AG09319 (cell line): ENCODE measurements at regions not wholly inside any gene's neighbourhood (a gene's known extent, or its start where the extent isn't known, plus 50 kb on each side); places are given as distances from the start of the nearest gene placed in this dataset.

Experiments
- DNase-seq: peaks from one replicate; pipeline ENCODE4 v3.0.0-alpha.2; 2010; ENCODE audit warnings: low read depth; ENCODE audit errors: extremely low read depth
- TF ChIP-seq, protein P1 (sequence below): IDR thresholded peaks from 2 replicates; pipeline ENCODE4 v1.5.1; 2011; ENCODE audit warnings: low read depth, mild to moderate bottlenecking, inconsistent platforms, low read length, moderate library complexity

GRCh38 chr6:154561750-154562149, 51.3 kb upstream of the CNKSR3 start:
- no peak for DNase-seq
- TF ChIP-seq, protein P1, sequence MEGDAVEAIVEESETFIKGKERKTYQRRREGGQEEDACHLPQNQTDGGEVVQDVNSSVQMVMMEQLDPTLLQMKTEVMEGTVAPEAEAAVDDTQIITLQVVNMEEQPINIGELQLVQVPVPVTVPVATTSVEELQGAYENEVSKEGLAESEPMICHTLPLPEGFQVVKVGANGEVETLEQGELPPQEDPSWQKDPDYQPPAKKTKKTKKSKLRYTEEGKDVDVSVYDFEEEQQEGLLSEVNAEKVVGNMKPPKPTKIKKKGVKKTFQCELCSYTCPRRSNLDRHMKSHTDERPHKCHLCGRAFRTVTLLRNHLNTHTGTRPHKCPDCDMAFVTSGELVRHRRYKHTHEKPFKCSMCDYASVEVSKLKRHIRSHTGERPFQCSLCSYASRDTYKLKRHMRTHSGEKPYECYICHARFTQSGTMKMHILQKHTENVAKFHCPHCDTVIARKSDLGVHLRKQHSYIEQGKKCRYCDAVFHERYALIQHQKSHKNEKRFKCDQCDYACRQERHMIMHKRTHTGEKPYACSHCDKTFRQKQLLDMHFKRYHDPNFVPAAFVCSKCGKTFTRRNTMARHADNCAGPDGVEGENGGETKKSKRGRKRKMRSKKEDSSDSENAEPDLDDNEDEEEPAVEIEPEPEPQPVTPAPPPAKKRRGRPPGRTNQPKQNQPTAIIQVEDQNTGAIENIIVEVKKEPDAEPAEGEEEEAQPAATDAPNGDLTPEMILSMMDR, result no peak

- TF ChIP-seq, protein P1, result no peak
- no peak for DNase-seq
These were observed 54.8 kb upstream of the CNKSR3 start for GRCh38 chr6:154565331-154565730.

GRCh38 chr6:154566866-154567265, 56.4 kb upstream of the CNKSR3 start:
- TF ChIP-seq, protein P1, result no peak
- DNase-seq, result no peak

DNA sequence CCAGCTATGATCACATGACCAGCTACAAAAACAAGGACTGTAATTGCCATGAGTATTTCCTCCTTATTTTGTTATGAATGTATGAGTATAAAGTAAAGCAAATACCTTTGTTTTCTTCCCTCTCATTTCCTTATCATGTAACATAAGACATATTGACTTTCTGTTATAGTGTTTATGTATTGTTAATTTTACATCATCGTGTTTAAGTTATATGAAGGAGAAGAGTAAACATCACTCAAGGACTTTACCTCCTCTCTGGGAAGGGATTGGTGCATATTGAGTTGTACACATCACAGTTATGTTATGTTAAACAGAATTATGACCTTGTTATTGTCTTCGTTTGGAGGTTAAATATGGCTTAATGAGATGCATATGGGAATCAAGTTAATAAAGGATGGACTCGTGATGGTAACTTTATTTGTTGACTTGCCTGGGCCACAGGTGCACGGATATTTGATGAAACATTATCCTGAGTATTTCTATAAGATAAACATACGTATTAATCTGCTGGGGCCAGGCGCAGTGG, 57.3 kb upstream of the CNKSR3 start:
- DNase-seq, result no peak
- TF ChIP-seq, protein P1, result no peak

DNA sequence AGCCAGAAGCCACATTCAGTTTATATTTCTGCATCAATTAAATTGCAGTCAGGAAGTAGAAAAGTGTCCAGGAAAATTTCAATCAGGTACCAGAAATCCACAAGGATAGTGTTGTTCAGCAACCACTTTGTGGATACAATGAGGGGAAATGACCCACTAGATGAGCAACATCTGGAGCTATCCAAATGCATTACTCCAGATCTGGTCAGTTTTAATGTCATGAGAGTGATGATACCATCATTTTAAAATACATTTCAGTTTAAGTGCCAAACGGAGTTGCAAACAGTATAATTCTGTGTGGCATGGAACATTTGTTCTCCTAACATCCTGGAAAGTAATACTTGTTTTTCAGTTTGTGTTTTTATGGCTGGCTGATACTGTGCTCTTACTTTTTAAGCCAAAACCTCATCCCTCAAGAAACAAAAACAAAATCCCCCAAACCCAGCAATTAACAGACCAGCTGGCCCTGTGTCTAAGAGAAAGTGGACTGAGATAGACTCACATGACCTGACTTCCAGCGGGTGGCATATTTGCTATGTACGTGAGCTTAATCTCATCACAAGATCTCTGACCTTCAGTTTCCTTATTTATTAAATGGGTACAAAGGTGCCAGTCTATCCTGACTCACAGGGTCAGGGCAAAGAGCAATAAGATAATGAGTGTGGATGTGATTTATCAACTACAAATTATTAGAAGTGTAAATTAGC, 58.8 kb upstream of the CNKSR3 start:
- TF ChIP-seq, protein P1, result no peak
- no peak for DNase-seq

GRCh38 chr6:154570505-154570904, 60.0 kb upstream of the CNKSR3 start:
- no peak for DNase-seq
- TF ChIP-seq, protein P1, result no peak

DNA sequence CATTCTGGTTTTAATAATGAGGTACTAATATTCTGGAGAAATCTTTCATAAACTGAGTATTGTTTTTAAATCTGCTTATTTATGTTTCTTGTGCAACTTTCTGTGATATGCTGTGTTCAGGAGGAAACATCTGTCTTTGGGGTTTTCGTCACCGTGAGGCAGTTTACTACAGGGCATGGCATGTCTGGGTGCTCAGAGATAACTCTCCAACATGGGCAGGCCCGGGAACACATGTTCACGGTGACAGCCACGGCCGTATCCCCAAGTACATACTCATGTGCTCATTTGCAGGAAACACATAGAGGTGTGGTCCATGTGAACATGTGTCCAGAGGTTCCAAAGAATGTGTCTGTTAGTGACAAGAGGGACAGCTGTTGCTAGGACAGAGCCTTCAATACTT, 62.1 kb upstream of the CNKSR3 start:
- TF ChIP-seq, protein P1, result no peak
- DNase-seq, result no peak
